NAMALWA (cell line): ENCODE measurements at regions not wholly inside any gene's neighbourhood (a gene's known extent, or its start where the extent isn't known, plus 50 kb on each side); places are given as distances from the start of the nearest gene placed in this dataset.
"Not testable (repeated sequence)": the region's sequence is repeated elsewhere in the genome, so short reads cannot be mapped to it uniquely, and the experiment has no call there.

Experiments used
- DNase-seq: peaks from one replicate; pipeline ENCODE4 v3.0.0-alpha.2; 2015; ENCODE audit warnings: low spot score

DNA sequence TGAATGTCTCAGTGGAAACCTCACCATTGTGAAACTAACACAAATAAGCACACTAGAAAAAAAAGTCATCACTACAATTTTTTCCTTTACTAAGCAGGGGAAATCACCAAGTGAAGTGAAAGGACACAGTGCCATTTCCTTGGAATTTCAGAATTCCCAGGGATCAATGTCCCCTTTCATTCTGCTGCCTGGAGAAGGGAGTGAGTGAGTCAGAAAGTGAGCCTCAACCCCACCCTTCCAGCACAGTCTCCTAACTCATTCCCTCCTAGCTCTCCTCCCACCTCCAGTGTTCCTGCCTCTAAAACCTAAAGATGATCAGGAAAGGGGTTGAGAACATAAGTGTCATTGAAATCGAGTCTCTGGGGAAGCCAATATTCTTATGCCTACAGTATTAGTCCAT, 608.5 kb downstream of the RNF144A start:
- no peak for DNase-seq

DNA sequence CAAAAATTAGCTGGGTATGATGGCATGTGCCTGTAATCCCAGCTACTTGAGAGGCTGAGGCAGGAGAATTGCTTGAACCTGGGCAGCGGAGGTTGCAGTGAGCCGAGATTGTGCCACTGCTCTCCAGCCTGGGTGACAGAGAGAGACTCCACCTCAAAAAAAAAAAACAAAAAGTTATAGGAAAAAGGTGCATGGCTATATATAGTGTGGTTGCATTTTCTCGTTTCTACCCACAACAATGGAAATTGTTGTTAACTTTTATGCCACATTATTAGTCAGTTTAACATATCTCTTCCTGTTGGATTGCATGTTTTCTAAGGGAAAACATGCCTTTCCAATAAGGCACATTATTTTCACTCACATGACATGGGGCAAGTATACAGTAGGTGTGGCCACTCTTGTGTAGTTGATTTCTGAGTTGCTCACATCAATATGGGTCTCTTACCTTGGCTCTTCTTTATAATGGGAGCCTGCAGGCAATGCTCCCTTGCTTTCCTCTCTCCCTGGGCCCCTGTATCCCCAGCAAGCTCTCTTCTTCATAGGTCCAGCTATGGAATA, 610.0 kb downstream of the RNF144A start:
- DNase-seq, result no peak

DNA sequence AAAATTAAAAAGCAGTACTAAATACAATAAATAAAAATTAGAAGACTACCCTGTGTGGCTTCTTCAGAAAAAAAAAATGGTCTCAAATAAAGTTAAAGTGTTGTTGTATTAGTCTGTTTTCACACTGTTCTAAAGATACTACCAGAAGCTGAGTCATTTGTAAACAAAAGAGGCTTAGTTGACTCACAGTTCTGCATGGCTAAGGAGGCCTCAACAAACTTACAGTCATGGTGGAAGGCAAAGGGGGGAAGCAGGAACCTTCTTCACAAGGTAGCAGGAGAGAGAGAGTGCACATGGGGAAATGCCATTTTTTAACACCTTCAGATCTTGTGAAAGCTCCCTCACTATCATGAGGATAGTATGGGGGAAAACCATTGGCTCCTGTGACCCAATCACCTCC, 612.8 kb downstream of the RNF144A start:
- no peak for DNase-seq

DNA sequence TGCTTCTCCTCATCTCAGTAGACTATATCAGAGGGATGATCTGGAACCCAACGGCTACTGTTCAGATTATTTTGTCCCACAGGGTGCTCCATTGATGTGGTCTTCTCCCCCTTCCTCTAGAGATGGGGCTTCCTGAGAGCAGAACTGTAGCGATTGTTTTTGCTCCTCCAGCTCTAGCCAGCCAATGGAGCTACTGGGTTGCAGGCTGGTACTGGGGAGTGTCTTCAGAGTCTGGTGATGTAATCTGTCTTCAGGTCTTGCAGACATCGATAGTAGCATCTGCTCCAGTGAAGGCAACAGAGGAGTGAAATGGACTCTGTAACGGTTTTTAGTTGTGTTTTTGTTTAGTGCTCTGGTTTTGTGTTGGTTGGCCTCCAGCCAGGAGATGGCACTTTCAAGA, 621.9 kb downstream of the RNF144A start:
- DNase-seq, result no peak

DNA sequence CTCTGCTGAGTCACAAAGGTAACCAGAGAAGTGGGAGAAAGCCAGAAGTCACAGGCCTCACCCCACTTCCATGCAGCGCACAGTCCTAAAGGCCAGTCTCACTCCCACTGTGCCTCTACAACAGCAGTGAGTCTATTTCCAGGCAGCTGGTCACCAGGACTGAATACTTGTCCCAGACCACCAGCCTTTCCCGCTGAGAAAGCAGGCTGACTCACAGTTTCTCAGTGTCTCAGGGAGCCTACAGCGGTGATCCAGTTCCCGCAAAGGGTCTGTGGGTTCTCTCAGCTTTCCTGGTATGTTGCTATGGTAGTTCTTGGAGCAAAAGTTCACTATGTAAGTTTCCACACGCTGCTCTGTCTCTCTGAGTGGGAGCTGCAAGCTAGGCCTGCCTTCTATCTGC, 622.5 kb downstream of the RNF144A start:
- DNase-seq, result no peak

DNA sequence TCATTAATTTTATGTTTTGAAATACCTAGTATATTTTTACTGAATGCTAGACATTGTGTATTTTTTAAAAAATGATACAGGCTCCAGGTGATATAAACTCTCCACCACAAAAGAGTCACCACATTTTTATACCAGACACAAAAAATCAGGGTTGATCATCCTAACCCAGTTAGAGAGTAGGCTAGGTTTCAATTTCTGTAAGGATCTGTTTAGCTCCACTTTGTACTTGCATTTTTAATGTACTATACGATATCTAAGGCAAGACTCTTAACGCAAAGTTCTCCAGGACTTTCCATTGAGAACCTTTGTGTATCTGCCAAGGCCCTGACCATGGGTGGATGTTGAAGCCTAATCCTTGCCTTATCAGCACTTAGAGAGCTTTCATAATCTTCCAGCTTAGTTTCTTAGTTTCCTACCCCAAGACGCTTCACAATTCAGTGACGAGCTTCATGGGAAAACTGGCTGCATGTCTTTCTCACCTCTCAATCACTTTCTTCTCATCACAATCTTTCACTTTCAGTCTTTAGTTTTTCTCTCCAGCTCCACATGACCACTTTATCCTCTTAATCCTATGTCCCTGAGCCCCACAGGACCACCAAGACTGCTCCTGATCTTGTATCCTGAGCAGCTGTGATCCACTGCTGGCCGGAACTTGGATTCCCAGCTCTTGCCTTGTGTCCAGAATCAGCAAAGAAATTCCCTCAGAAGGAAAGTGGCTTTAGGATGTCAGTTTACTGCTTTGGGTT, 635.8 kb downstream of the RNF144A start:
- DNase-seq, result no peak

DNA sequence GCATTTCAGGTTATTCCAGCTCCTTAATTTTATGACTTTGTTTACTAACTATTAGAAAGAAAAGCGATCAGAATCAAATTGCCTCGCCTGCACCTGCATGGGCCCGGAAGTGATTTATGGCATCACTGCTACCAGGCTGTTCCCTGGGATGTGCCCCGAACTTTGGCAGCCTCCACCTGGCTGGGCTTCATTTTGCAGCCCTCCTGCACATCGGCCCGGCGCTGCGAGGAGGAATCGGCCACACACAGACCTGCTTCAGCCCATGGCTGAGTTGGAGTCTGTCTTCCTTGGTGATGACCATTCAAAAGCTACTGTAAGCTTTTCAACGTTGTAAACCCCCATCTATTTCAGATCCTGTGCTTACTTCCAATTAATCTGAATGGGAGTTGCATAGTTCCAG, 638.0 kb downstream of the RNF144A start:
- no peak for DNase-seq

DNA sequence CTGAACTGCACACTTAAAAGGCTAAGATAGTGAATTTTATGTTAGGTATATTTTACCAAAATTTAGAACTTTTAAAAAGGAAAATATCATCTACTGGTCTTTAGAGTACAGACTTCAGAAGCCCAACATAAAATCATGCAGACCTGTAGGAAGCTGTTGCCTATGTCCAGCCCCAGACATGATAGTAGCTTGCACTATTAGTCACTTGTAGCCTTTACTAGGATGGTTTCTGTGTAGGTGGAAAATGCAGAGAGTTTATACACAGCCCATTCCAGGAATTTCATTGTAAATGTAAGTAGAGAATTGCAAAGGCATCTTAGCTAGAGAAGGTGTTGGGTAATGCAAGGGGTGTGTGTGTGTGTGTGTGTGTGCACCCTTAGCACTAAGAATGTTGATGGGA, 640.2 kb downstream of the RNF144A start:
- DNase-seq, result no peak

DNA sequence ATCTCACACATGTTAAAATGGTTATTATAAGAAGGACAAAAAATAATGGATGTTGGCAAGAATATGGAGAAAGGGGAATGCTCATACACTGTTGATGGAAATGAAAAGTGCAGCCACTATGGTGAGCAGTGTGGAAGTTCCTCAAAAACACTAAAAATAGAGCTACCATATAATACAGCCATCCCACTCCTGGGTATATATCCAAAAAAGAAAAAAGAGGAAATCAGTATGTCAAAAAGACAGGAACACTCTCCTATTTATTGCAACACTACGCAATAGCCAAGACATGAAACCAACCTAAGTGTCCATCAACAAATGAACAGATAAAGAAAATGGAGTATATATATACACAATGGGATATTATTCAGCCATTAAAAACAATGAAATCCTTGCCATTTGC, 642.6 kb downstream of the RNF144A start:
- DNase-seq, result no peak

DNA sequence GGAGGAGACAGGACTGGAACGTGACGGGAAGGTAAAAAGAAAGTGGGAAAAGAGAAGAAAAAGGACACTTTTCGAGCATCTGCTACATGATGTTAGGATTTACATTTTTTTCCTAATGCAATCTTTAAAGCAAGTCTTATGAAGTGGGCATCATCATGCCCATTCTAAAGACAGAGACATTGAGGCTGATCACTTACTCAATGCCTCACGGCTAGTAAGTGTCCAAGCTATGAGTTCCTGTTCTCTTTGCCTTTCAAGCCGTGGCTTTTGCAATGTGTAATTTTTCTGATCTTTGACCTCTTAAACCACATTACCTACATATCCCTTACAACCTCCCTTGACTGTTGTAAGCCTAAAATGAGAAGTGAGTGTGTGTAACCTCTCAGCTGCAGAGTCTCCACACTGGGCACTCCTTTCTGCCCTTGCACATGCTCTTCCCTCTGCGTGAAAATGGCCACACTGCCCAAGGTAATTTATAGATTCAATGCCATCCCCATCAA, 649.2 kb downstream of the RNF144A start:
- no peak for DNase-seq

DNA sequence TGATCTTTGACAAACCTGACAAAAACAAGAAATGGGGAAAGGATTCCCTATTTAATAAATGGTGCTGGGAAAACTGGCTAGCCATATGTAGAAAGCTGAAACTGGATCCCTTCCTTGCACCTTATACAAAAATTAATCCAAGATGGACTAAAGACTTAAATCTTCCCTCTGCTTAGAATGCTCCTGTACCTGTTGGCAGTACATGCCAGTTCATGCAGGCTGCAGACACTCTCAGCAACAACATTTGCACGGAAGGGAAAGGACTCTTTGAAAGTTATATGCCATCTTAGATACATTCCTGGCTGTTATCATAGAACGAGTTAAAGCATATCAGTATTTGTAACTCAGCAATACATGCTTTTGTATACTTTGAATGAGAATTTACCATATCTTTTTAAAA, 649.9 kb downstream of the RNF144A start:
- not testable (repeated sequence) for DNase-seq

DNA sequence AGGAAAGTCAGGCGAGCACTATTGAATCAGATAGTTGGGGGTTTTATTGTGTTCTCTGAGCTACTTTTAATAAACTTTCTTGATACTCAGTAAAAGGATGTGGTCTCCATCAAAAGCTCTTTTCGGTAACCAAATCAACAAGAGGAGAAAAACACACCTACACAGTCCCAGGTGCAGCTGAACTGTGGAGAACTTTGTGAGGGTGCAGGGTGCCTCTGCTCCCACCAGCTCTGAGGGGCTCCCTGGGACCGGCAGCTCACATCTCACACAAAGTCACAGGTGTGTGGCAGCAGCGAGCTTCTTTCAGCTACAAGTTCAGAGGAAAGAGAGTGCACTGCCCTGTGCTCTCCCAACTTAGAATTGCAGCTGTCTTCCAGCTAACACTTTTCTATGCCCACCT, 650.4 kb downstream of the RNF144A start:
- DNase-seq, result peak; percentile 31

DNA sequence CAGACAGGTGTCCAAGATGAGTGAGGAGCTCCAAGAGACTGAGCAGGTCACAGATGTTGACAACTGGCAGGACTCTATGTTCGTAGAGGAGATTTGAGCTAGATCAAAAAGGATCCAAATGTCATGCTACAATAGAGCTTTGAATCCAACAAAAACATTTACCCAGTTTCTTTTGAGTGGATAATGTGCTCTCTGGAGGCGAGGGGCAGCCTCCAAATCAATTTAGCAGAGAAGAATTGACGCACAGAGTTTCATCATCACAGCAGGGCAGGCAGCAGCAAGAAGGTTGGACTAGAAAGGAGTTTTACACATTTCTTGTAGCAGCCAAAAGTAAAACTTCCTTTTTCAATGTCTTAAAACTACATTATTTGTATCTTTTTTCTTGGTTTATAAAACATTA, 653.0 kb downstream of the RNF144A start:
- no peak for DNase-seq

DNA sequence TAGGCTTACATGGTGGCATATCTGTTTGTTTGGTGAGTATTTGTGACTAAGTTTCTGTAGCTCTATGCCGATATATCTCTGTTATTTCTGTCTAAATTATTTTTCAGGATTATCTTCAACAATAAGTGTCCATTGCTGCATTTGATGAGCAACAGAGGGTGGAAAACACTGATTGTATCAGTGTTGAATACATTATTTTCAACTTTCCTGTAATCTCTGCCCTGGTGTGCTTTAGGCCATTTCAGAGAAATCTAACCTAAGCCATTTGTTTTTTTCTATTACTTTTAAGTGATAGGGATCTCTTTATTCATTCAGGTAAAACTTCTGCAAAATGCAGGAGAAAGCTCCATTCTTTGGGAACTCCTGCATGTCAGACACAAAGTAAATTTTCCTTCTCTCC, 654.5 kb downstream of the RNF144A start:
- no peak for DNase-seq

DNA sequence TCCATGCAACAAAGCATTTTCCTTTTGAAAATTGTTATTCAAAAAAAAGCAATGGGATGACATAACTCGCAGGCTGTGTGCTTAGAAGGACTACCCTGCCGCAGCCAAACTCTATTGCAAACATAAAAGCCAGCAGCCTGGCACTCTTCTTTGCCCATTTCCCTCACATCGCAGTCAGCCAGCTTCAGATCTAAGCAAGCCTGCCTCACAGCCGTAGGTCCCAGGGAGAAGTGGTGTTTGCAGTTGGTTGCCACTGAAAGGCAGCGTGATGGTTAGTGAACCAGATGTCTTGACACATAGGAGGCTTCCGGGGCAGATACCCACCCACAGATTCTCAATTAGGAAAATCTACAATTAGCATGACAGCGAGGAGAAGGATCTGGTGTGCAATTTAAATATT, 655.2 kb downstream of the RNF144A start:
- DNase-seq, result no peak

DNA sequence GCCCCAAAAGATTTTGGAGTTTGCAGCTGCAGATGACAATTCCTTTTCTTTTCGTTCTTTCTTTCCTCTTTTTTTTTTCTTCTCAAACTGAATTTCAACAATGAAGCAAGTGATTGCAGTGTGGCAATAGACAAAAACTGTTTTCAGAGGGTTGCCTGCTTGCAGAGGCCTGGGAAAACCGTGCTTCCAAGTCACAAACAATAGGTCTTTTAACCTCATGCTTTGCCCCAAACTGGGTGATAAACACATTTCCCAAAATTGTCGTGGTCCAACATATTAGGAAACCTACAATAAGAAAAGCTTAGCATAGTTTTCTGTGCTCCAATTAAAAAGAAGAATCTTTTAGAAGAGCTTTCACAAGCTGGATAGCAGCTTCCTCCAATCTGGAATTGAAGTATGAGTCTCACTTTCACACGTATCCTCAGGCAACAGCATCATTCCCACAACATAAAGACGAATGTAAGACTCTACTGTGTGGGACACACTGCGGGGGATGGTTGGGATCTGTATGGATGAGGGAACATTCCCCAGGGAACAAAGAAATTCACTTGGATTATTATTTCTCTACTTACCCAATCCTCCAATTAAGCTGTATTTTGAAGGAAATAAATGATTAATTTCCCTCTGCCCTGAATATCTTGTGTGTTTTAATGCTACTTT, 656.1 kb downstream of the RNF144A start:
- no peak for DNase-seq

DNA sequence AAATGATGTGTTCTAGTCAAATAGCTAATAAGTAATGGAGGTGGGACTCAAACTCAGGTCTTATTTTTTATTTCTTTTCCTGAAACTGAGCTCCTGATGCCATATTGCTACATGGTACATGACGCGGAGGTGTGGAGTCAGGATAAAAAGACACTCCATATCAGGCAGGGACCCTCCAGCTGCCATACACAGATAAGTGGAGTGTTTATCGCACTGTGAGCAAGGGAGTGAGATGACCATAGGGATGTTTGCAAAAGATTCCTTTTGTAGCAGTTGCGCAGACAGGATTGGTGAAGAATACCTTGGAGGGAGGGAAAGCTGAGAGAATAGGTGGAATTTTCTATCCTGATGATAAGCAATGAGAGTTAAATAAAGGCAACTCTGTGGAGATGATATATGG, 657.2 kb downstream of the RNF144A start:
- DNase-seq, result no peak

DNA sequence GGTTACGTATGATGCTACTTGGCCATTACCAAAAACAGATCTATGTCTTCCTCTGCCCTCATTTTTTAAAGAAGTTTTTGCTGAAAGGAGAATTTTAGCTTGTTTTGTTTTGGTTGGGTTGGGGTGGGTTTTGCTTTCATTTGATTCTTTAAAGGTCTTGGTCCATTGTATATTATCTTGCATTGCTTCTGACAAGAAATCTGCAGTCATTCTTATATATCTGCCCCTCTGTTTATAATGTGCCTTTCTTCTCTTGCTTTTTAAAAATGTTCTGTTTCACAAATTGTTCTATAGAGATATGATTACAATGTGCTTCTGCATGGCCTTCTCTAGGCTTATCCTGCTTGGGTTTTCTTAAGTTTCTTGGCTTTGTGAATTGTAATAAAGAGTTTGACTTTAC, 660.6 kb downstream of the RNF144A start:
- DNase-seq, result no peak

DNA sequence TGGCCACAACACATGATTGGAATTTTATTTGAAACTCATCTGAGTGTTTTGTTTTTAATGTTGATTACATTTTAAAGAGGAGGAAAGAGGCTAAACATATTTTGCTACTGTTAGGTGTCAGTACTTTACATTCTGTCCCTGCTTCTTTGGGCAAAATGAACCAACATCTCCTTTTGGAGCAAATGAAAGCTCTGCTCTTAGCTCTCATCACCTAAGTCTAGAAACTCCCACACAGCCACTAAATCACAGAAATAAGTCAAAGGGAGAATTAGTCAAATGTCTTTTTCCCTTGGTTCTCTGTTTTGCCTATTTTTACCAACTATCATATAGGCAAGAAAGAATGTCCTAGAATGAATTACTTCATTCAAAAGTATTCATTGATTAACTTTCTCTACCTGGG, 666.8 kb downstream of the RNF144A start:
- DNase-seq, result no peak

DNA sequence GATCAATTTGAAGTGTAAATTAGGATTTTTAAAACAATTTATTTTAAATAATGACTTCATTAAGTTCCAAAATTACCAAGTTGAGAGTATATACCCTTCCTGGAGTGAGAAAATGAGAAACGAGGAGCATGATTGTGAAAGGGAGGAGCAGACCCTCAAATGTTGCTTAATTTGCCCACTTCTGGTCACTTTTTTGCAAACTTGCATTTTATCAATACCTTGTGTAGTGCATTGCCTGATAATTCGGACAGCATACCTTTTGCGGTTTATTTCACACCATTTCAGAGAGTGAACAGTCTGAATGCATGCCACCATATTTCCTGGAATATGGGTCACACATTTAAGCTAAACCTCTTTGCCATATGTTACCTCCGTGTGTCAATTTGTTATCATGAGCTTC, 669.7 kb downstream of the RNF144A start:
- DNase-seq, result no peak

DNA sequence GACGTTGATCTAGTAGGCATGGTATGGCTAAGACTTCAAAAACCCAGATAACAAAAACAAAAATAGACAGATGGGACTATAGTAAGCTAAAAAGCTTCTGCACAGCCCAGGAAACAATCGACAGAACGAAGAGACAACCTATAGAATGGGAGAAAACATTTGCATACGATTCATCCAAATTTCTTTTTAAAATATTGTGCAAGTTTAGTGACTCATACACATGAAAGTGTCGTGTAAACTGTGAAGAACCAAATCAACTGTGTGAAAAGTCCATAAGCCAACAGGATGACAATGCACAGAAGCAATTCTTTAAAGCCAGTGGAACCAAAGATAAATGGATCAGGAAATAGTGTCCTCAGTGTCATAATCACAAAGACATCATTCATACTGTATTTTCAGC, 671.1 kb downstream of the RNF144A start:
- DNase-seq, result no peak

DNA sequence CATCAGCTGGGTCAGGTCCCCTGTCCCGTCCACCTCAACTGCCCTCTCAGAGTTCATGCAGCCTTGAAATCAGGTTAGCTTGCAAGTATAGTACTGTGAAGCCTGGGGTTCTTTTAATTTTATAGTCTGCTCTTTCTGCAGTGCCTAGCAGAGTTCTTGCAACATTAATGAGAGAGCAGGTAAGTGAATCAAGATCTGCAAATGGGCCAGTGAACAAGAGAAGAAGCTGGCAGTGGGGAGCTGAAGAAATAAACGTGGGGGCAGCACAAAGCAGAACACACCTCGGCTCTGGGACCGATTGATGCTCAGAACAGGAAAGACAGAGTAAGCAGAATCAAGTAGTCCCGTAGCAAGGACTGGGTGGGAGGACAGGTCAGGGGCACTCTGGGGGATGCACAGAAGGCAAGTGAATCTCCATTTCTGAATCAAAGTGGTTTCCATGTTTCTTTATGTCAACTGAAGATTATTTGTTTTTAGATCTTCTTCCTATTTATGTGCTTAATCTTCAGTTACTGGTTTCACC, 675.5 kb downstream of the RNF144A start:
- no peak for DNase-seq

DNA sequence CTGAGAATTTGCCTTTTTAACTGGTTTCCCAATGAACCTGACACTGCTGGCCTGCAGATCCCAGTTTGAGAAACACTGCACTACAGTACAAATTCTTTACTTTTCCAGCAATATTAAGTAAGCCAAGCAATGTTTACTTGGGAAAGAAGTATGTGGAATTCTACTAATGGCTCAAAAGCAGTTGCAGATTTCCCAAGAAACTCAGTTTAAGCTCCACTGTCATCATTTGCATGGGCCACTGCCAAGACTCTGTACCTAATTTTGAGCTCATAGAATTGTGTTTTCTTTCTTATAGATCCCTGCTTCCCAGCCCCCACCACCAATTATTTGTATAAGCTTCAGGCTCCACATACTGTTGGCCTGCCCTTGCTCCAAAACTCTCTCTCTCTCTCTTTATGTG, 676.1 kb downstream of the RNF144A start:
- no peak for DNase-seq
